ENCODE measurements at regions not wholly inside any gene's neighbourhood (a gene's known extent, or its start where the extent isn't known, plus 50 kb on each side); places are given as distances from the start of the nearest gene placed in this dataset.

DNA sequence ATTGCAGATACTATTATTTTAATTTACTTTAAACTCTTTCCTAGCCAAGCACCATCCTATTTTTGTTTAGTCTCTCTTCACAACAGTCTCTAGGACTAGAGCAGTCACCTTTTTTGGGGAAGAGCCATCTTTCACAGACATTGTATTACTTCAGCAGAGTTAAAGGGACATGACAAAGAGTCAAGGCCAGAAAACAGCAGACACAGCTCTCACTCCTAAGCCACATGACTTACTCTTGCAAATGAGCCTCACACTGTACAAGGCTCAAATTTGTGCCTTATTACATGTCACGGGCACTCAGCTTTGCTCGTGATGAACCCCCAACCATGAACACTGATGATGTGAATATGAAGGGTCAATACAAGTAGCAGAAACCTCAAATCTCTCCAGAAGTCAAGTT, 104.3 kb downstream of the ZNF608 start:
- WGBS (ENCODE audit: low lambda C conversion rate): 86% methylated on average over 2 of the region's 2 CpGs
- FAIRE-seq: no peak
- Histone ChIP-seq H3K27ac (ENCODE audit: extremely low read length, insufficient read depth, low read length) (no peak overlapping the region), H4K20me1 (ENCODE audit: insufficient read depth, low read length) (no peaks in the 10 kb centered on the region), H3K9ac (ENCODE audit: insufficient read depth, low read depth, low read length) (no peak overlapping the region), H3K4me1 (ENCODE audit: insufficient read depth, low read length) (peaks cover 53% of the 10 kb centered on the region), H3K27me3 (ENCODE audit: control insufficient read depth in 1 of 2, insufficient read depth in 2 of 2, low read length in 2 of 2) (no peaks in the 10 kb centered on the region), H3K4me2 (ENCODE audit: low read depth, low read length) (no peak overlapping the region), H3K36me3 (replicated peaks in 1 of 2; ENCODE audit: control insufficient read depth in 1 of 2, insufficient read depth in 2 of 2, low read length in 2 of 2) (no peaks in the 10 kb centered on the region), H3K9me3 (ENCODE audit: low read length) (no peaks in the 10 kb centered on the region), H2AFZ (ENCODE audit: low read length) (no peak overlapping the region), H3K79me2 (ENCODE audit: insufficient read depth, low read length) (no peaks in the 10 kb centered on the region), H3K4me3 (replicated peaks in 1 of 3; ENCODE audit: insufficient read depth in 1 of 3, low read depth in 2 of 3, low read length in 3 of 3) (no peak overlapping the region)
- no peak for ATAC-seq
- CTCF ChIA-PET (ENCODE audit: low intra/inter-chr PET ratio, low total read pairs): no interaction called here
- DNase-seq (ENCODE audit: low spot score): no peak
- no TSS peak for BruUV-seq (replicated peaks)
- in situ Hi-C loops (cut with HindIII; ENCODE audit: extremely low pct_ligation_motif_present, low pct_unique_long_range_greater_than_20kb) (no loop called here), intact Hi-C loops (cut with micrococcal nuclease; ENCODE audit: unreplicated experiment) (no loop called here)
- POLR2A ChIA-PET: no interaction called here
- TF ChIP-seq DNMT3B (CRISPR knock-in tag; conservative IDR thresholded peaks at IDR 0.05): no peak
- no peak for TF ChIP-seq FOXJ3 (CRISPR knock-in tag; IDR thresholded peaks at IDR 0.05; ENCODE audit: borderline replicate concordance)
- no peak for TF ChIP-seq KAT8 (CRISPR knock-in tag; IDR thresholded peaks at IDR 0.05)
- no peak for TF ChIP-seq KLF13 (CRISPR knock-in tag; IDR thresholded peaks at IDR 0.05)
- TF ChIP-seq REL (CRISPR knock-in tag; conservative IDR thresholded peaks at IDR 0.05): no peak
- no peak for TF ChIP-seq TBP (CRISPR knock-in tag; IDR thresholded peaks at IDR 0.05)
- no peak for TF ChIP-seq HMG20B (CRISPR knock-in tag; conservative IDR thresholded peaks at IDR 0.05)
- TF ChIP-seq ZNF430 (CRISPR knock-in tag; IDR thresholded peaks at IDR 0.05): no peak
- TF ChIP-seq, protein P1, sequence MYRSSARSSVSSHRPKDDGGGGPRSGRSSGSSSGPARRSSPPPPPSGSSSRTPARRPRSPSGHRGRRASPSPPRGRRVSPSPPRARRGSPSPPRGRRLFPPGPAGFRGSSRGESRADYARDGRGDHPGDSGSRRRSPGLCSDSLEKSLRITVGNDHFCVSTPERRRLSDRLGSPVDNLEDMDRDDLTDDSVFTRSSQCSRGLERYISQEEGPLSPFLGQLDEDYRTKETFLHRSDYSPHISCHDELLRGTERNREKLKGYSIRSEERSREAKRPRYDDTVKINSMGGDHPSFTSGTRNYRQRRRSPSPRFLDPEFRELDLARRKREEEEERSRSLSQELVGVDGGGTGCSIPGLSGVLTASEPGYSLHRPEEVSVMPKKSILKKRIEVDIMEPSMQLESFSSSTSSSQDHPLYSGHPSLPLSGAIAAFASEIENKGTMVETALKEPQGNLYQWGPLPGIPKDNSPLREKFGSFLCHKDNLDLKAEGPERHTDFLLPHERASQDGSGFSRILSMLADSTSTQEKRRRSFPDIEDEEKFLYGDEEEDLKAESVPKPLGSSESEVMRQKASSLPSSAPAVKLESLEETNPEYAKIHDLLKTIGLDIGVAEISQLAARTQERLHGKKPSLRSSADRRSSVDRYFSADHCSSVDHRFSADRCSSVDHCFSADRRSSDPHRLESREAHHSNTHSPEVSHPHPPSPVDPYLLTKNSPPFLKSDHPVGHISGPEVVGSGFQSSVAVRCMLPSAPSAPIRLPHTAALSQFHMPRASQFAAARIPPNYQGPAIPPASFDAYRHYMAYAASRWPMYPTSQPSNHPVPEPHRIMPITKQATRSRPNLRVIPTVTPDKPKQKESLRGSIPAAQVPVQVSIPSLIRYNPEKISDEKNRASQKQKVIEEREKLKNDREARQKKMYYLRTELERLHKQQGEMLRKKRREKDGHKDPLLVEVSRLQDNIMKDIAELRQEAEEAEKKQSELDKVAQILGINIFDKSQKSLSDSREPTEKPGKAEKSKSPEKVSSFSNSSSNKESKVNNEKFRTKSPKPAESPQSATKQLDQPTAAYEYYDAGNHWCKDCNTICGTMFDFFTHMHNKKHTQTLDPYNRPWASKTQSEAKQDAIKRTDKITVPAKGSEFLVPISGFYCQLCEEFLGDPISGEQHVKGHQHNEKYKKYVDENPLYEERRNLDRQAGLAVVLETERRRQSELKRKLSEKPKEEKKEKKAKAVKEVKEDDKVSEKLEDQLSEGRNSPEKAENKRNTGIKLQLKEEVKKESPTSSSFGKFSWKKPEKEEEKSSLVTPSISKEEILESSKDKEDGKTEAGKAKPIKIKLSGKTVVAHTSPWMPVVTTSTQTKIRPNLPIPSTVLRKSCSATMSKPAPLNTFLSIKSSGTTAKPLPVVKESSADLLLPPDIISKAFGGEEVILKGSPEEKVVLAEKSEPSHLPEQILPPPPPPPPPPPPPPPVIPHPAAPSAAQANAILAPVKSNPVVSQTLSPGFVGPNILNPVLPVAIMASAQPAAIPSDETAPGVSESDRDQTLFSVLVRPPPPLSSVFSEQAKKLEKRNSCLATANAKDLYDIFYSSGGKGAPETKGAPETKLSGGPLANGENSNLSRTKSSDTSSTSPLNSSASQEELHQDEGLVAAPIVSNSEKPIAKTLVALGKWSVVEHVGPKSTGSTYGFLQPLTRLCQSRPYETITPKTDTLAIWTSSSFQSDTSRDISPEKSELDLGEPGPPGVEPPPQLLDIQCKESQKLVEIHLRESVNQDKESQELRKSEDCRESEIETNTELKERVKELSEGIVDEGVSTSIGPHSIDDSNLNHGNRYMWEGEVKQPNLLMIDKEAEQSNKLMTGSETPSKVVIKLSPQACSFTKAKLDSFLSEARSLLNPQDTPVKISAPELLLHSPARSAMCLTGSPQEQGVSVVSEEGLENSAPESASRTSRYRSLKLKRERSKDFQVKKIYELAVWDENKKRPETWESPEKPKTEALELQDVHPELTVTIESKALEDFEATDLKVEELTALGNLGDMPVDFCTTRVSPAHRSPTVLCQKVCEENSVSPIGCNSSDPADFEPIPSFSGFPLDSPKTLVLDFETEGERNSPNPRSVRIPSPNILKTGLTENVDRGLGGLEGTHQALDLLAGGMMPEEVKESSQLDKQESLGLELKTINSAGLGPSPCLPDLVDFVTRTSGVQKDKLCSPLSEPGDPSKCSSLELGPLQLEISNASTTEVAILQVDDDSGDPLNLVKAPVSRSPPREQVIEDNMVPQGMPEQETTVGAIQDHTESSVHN (CRISPR knock-in tag; IDR thresholded peaks at IDR 0.05): no peak
- TF ChIP-seq ZSCAN12 (CRISPR knock-in tag; IDR thresholded peaks at IDR 0.05): no peak
- no peak for TF ChIP-seq TSC22D2 (CRISPR knock-in tag; IDR thresholded peaks at IDR 0.05; ENCODE audit: borderline replicate concordance)
- TF ChIP-seq, protein P2, sequence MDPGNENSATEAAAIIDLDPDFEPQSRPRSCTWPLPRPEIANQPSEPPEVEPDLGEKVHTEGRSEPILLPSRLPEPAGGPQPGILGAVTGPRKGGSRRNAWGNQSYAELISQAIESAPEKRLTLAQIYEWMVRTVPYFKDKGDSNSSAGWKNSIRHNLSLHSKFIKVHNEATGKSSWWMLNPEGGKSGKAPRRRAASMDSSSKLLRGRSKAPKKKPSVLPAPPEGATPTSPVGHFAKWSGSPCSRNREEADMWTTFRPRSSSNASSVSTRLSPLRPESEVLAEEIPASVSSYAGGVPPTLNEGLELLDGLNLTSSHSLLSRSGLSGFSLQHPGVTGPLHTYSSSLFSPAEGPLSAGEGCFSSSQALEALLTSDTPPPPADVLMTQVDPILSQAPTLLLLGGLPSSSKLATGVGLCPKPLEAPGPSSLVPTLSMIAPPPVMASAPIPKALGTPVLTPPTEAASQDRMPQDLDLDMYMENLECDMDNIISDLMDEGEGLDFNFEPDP (CRISPR knock-in tag; conservative IDR thresholded peaks at IDR 0.05): no peak
